ENCODE measurements at regions not wholly inside any gene's neighbourhood (a gene's known extent, or its start where the extent isn't known, plus 50 kb on each side); places are given as distances from the start of the nearest gene placed in this dataset.

DNA sequence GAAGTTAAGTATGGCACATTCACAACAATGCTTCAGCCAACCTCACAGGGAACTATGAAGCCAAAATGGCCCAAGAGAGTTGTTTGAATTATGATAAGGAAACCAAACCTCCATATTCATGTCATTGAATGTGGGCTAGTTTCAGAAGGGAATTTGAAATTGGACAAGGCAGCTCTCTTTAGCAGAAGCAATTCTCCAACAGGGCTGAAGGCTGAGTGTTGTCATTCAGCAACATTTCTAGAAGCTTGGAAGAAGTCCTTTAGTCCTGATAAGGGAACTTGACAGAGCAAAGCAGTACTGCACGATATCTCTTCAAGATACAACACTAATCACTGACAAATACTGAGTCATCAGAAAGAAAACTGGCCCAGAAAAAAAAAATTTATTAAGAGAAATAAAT is 115.4 kb downstream of the SLC25A46 start:
- no peak for TF ChIP-seq CTCF (IDR thresholded peaks at IDR 0.05; ENCODE audit: low read depth, low read length, poor library complexity, severe bottlenecking)
- no peak for TF ChIP-seq EZH2phosphoT487 (IDR thresholded peaks at IDR 0.05; ENCODE audit: borderline replicate concordance, low read length)
